ENCODE measurements at regions not wholly inside any gene's neighbourhood (a gene's known extent, or its start where the extent isn't known, plus 50 kb on each side); places are given as distances from the start of the nearest gene placed in this dataset.

DNA sequence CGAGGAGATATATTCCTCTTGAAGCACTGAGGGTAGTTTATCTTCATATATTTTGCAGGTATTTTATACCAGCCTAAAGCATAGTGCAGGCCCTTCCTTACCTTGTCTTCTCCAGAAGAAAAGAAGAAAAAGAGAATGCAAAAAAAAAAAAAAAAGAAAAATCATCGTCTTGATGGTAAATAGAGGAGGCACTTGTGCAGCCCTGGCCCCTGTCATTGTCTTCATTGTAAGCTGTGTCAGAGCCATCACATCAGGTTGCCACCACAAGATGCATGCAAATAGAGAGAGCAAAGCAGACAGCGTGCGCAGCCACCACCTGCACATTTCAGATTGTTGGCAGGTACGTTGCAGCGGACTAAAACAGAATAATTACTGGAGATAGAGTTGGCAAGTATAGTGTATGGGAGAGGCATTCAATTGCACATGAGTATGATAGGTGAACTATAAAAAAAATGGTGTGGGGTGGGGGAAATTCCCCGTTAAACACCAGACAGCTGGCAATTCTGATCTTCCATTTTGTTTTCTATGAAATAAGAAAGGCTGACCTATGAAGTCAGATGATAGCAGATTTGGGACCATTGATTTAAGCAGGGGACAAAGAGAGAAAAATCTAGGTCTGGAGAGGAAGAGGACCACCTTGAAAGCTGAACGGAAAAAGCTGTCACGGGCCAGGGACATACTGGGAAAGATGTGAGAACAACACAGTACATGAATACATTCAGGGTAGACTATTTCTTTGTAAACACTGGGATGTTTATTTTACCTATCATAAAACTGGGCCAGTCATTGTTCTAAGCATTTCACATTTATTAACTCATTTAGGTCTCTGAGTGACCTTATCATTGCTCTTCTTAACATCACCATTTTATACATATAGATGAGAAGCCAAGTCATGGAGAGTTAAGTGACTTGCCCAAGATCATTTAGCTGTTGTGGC, 306.3 kb upstream of the SP8 start:
- TF ChIP-seq ZNF26 (tag by site-specific recombination; IDR thresholded peaks at IDR 0.05) (no peak), ZNF362 (tag by site-specific recombination; IDR thresholded peaks at IDR 0.05) (no peak), ZNF211 (tag by site-specific recombination; IDR thresholded peaks at IDR 0.05; ENCODE audit: low read depth) (no peak), ZBTB6 (tag by site-specific recombination; IDR thresholded peaks at IDR 0.05) (no peak), MYNN (tag by site-specific recombination; IDR thresholded peaks at IDR 0.05; ENCODE audit: borderline replicate concordance) (no peak), ZNF274 (IDR thresholded peaks at IDR 0.05; ENCODE audit: low read length) (no peak), ZNF274 (tag by site-specific recombination; IDR thresholded peaks at IDR 0.05; ENCODE audit: borderline replicate concordance) (no peak), ZNF350 (tag by site-specific recombination; IDR thresholded peaks at IDR 0.05) (no peak), ZNF239 (tag by site-specific recombination; IDR thresholded peaks at IDR 0.05) (no peak)

Measured in HEK293 (cell line).